ENCODE measurements at regions not wholly inside any gene's neighbourhood (a gene's known extent, or its start where the extent isn't known, plus 50 kb on each side); places are given as distances from the start of the nearest gene placed in this dataset.

DNA sequence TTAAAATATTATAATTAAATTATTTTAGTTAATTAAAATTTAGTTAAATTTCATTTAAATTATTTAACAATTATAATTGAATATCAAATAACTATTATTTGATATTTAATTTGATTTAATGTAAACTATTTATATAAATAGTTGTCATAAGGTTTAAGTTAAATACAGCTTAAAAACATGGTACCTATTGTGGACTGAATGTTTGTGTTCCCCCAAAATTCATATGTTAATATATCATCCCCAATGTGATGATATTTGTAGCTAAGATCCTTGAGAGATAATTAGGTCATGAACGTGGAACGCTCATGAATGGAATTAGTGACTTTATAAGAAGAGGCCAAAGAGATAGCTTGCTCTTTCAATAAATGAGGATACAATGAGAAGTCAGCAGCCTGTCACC lies 505.7 kb upstream of the LRATD1 start:
- no peak for DNase-seq

DNA sequence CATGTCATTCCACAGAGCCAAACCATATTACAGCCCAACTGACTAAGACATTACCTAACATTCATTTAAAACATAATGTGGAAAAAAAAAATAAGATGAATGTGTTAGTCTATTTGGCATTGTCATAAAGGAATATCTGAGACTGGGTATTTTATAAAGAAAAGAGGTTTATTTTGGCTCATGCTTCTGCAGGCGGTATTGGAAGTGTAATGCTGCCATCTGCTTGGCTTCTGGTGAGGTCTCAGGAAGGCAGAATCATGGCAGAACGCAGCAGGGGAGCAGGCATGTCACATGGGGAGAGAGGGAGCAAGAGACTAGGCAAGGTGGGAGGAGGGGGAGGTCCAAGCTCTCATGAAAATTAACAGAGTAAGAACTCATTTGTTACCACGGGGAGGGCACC lies 504.8 kb upstream of the LRATD1 start:
- DNase-seq: no peak

DNA sequence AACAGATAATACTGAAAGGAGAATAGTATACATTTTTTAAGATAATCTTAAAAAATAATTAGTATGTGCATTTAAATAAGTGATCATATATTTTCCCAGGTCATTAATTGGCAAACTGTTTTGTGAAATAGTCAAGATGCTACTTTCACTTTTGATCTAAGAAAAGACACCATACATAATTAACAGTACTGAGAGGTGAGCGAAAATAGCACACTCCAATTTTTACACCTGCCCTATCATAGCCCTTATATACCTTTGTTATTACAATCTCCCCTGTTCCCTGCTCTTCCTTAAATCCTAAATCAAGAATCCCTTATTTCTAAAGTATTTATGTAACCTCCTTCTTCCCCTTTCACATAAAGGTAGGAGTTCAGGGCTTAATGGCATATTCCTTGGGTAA lies 500.1 kb upstream of the LRATD1 start:
- no peak for DNase-seq

DNA sequence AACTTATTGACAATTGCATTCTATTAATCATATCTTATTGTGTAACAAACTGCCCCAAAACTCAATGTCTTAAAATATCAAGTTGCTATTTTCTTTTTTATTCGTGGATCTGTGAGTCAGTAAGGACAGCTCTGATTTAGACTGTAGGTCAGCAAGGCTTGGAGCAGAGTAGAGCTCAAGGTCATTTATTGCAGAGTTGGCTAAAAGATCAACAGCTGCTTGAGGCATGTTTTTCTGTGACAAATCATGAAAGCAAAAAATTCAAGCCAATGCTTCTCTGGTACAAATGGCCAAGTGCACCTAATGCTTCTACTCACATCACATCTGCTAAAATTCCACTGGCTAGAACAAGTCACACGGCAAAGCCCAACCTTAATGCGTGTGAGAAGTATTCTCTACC lies 497.7 kb upstream of the LRATD1 start:
- DNase-seq: no peak

DNA sequence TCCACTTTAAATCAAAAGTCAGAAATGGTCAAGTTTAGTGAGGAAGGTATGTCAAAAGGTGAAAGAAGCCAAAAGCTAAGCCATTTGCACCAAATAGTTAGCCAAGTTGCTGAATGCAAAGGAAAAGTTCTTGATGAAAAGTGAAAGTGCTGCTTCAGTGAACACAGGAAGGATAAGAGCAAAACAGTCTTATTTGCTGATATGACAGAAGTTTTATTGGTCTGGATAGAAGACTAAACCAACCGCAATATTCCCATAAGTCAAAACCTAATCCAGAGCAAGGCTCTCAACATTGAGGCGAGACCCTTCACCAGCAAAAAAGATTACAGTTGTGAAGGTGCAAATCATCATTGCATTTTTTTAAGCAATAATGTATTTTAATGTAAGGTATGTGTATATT lies 496.5 kb upstream of the LRATD1 start:
- no peak for DNase-seq

DNA sequence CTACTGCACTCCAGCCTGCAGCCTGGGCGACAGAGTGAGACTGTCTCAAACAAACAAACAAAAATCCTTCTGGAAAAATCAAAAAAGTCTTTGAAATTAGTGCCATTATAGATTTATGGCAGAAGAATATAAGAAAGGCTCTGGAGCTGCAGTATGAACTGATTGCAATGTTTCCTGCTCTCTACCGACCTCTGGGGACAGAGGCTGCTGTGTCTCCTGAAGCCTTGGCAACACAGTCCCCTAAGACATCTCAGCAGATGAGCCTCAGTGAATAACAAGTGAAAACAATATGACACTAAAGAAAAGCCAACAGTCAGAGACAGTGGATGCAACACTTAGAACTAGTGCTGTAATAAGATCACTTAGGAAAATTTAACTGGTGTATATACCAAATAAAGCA lies 494.9 kb upstream of the LRATD1 start:
- no peak for DNase-seq

DNA sequence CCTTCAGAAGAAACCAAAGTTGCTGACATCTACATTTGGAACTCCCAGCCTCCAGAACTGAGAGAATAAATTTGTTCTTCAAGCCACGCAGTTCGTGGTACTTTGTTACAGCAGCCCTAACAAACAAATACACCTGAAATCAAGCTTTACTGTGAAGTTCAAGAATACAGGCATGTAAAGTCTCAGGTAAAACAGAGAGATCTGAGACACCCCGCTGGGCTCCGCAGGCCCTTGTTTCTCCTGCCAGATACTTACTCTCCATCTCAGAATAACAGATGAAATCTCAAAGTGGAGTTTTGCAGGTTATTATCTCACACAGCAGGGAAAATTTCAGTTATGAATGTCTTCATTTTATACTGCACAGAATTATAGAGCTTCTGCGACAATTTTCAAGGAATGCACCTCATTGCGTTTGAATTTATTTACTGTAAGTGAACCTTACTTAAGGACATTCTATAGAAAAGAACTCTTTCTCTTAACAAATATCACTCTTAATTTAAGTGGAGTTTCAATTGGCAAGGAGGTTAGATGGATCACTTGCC lies 492.4 kb upstream of the LRATD1 start:
- no peak for DNase-seq

DNA sequence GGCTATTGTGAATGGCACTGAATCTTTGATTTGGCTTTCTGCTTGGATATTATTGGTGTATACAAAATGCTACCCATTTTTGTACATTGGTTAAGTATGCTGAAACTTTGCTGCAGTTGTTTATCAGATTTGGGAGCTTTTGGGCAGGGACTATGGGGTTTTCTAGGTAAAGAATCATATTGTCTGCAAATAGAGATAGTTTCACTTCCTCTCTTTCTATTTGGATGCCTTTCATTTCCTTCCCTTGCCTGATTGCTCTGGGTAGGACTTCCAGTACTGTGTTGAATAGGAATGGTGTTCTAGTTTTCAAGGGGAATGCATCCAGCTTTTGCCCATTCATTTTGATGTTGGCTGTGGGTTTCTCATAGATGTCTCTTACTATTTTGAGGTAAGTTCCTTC lies 489.1 kb upstream of the LRATD1 start:
- DNase-seq: no peak

DNA sequence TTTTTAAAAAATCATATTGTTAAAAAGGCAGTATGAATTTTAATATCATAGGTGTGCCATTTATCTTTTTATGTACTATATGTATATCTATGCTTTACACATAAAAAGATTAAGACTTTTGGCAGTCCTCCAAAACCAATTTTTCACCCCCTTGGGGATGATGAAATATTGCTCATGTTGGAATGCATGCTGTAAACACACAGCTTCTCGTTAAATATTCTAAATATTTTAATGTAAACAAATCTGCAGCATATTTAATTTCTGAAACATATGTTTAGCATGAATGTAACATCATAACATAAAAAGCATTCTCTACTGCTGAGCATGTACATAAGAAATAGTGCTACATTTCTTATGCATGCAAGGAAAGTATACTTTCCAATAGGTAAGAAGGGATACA lies 484.3 kb upstream of the LRATD1 start:
- DNase-seq: no peak

DNA sequence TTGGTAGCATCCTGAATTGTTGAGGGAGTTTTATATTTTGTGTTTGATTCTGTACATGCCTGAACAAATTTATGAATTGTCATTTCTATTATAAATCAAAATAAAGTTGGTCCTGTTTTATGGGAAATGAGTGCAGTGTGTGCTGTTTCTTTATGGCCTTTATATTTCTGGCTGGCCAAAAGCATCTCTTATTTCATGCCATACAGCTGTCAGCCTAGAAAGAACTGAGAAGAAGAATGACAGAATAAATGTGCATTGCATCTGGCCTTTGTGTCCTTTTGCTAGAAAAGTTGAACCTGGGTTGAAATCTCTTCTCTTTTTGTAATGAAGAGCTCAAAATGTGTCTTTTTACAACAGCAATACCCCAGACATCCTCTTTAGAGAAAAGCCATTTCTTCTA lies 474.7 kb upstream of the LRATD1 start:
- no peak for DNase-seq

DNA sequence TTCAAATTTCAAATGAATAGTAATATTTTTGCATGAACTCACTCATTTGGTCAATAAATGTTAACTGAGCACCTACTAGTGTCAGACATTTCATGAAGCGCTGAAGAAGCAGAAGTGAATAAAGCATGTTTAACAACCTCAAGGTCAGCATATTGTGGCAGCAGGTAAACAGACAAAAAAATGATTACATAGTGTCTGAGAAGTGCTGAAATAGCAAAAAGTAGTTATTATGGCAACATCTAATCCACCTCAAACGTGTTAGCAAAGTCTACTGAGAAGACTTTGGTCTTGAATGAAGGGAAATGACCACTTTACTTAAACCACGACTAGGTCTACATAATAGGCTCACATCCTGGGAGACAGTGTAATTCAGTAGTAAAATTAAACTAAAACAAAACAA lies 452.2 kb upstream of the LRATD1 start:
- DNase-seq: no peak

DNA sequence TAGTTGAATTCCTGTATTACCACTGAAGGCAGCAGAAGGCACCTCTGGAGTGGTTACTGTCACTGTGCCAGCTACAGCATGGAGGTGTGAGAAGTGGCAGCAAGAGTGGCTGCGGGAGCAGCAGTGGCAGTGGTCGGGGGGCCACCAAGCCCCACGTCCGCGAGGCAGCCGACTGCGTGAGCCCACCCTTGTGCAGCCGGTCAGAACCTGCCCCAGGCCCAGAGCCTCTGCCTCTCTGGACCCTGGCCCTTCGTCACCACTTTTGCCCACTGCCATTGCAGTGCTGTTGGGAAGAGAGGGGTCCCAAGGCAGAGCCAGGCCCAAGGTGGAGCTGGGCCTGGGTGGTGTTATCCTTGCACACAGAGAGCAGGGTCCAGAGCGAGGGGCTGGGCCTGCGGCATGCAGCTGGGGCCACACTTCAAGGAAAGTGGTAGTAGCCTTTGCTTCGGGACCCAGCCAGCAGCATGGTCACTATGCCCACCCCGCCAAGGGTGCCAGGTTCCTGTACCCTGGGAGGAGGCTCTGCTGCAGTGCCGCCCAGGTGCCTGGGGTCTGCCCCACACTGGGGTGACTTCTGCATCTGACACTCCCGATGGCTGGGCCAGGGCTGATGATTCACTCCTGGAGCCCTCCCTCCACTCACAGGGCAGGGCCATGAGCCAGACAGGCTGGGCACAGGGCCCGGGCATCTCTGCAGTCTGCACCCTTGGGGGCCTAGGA lies 450.1 kb upstream of the LRATD1 start:
- no peak for DNase-seq

DNA sequence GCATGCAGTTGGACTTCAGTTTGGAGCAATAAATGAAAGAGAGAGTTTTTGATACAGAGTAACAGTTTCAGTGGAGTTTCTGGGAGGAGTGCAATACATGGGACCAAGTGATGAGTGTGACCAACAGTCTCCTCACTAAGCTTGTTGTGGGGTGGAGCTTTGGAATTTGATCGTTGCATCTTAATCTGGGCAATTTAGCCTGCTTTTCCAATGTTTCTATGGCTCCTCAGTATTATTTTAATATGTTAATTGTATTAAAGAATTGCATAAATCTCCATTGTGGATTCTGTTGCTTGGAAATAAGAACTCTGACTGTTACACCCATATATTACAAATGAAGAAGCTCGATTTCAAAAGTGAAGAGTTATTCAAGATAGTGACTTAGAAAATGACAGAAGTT lies 446.6 kb upstream of the LRATD1 start:
- DNase-seq: no peak

DNA sequence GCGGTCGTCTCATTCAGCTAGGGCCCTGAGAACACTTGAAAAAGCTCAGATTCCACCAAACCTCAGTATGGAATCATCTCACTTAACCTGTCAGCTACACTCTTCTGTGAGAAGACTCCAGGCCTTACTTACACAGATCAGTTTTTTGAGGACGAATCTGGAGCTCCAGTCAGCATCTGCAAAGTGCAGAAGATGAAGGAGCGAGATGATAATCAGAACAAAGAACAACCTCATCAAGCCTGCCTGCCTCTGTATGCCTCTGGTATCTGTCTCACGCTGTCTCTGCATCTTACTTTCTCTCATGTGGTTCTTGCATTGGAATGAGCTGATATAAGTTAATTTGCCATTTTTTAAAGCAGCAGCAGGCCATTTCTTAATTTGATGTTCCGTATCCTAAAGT lies 444.1 kb upstream of the LRATD1 start:
- DNase-seq: no peak

DNA sequence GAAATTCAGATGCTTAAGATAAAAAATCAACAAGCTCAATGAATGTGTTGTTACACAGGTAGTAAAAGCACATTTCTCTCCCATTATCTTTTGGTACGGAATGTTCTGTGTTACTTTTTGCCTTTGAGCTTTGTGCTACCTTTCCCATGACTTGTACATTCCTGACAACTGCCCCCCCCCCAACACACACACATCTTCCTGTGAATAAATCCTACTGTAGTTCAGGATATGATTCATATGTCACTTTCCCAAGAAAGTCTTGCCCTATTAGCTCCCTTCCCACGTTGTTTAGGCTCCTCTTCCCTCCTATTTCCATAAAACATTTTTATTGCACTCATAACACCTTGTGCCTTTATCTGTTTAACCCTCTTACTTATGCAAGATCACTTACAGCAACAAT lies 442.6 kb upstream of the LRATD1 start:
- DNase-seq: no peak

DNA sequence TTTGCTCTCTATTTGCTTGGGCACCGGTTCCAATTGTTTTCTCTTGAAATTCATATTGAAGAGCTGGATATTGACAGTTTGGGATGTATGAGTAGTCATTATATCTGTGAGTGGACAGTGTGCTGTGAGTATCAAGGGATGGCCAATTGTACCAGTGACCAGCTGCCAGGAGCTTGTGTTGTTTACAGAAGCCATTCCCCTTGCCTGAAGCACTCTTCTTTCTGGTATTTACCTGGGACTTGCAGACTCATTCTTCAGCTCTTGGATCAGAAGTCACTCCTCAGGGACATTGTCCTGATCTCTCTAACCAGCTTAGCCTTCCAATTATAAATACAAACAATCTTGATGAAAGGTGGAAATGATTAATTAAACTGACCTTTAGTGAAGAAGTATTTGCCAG lies 438.3 kb upstream of the LRATD1 start:
- no peak for DNase-seq

DNA sequence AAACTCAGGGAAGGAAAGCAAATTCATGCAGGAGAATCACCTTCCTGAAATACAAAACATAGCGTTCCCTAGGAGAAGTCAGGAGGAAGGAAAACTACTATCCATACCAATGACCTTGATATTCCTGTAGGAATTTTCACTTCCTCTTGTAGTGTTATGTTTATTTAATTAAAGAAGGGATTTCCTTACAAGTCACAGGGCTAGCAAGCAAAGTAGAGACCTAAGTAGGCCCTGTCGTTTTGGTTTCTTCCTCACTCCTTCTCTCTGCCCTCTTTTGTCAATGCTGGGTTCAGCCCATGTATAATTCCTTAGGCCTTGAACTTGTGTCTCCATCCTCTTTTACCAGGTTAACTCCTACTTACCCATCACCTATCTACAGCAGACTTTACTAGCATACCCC lies 435.2 kb upstream of the LRATD1 start:
- DNase-seq: no peak

DNA sequence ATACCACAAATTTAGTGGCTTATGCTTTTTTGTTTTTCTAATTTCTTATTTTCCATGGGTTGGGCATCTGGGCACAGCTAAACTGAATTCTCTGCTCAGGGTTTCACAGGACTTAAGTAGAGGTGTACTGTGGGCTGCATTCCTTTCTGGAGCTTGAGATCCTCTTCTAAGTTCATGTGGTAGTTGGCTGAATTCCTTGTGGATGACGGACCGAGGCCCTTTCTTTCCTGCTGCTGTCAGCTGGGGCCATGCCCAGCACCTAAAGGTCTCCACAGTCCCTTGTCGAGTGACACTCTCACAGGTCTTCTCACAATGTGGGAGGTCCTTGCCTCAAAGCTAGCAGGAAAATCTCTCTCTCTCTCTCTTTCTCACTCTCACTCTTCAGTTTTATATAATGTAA lies 433.5 kb upstream of the LRATD1 start:
- DNase-seq: no peak

DNA sequence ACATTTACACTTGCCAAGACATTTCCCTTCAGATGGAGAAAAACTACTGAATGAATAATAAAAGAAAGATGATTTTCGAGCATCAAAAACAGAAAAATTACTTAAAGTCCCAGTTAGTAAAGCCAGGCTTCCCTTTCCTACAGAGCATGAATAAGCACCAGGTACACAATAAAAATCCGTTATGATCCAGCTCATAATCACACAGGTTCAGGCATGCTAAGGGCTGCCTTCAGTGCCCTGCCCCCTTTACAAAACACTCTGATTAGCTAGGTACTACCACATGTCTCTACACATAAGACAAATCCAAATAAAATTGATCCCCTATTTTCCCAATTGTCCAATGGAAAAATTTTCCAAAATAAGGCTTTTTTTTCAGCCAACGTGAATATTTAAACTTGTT lies 413.2 kb upstream of the LRATD1 start:
- DNase-seq: no peak

DNA sequence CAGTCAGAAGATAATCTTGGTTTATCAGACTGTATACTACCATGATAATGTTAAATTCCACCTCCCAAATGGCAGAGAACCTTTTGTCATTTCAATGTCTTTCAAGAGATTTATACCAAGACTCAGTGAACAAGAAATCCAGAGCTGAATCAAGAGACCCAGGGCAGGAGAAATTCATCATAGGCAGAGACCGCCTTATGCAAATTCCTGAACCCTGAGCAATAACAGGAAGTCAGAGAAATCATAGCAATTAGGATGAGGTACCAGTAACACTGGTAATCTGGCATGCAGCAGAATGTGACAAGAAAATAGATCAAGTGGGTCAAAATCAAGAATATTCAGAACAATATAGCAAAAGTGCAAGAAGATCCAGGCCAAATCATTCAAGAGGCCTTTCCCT lies 412.4 kb upstream of the LRATD1 start:
- no peak for DNase-seq

DNA sequence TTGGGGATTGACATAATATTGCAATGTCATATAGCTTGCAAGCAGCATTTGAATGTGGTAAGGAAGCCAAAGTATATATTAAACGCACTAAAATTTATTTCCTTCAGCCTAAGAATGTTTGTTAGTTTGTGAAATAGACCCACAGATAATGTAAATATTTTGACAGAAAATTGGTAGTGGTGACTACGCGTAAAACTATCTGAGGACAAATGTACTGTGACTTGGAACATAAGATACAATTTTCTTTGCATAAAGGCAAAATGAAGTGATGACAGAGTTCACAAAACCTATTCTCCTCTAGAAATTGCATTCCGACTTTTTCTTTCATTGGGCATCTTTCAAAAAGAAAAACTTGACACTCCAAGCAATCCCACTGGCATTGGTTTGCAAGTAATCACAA lies 411.1 kb upstream of the LRATD1 start:
- DNase-seq: no peak

DNA sequence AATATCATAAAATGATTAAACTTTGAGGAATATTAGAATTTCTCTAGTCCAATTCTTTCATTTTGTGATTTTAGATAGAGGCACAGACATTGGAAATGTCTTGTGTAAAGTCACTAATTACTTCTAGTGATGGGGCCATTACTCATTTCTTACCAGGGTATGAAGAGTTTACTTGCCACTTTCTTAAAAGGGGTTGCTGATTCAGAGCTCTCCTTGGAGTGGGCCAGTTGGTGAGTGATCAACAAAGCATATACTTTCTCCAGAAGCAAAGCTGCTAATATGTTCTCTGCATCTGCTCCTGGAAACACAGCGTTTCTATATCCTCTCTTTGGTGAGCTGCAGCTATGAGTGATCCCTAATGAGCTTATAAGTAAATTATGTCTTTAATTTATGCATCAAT lies 408.9 kb upstream of the LRATD1 start:
- no peak for DNase-seq

DNA sequence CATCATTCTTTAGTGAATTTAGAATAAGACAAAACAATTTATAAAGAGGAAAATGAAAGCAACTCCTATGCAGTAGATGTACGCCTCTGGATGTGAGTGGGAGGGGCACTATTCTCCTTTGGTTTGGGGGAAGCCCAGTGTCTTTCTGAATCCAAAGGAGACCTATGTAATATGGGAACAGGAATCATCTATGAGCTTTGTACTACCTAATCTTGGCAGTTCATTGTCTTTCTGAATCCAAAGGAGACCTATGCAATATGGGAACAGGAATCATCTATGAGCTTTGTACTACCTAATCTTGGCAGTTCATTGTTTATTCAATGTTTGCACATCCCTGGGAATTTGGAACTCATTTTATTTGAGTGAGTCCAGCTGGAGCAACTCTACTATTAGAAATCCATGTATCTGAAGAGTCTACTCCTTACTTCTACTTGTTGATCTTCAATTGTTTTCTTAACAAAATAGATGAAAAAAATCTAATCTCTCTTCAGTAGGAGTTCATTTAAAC lies 401.1 kb upstream of the LRATD1 start:
- DNase-seq: no peak

DNA sequence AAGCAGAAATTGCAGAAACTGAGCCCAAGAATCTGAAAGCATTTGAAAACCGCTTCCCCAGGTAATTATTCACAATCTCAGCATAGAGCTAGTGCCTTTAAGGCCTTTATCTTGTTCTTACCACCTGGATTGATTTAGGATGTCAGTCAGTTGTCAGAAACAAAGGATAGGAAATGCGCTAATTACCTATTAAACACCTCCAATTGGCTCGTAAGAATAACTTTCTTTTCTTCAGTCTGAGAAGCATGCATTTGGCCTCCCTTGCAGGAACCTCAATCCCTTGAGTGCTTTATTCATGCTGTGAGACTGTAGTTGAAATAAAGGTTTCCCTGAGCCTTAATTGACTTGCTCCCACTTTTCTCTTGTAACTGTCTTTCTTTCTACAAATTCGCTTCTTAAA lies 400.3 kb upstream of the LRATD1 start:
- no peak for DNase-seq

DNA sequence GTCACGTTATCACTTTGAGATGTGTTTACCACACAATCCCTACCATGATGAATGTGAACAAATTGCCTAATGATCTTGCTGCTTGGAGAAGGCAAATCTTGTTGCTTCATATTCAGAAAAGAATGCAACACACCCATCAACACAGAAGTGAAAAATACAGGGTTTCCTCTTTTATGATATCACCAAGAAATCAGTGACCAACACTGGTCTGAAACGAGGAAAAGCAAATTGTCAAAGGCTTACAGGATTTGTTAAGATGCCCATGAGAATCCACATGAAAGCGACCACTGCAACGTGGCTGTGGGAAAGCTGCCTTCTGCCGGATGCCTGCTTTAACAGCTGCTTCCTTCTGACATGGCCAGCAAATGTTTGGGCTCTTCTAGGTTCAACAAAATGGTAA lies 397.6 kb upstream of the LRATD1 start:
- no peak for DNase-seq

All from DMS 273 treated with DMSO at 0.1 percent for 48 hours (cell line).